HG03521 (cell line): ENCODE measurements at regions not wholly inside any gene's neighbourhood (a gene's known extent, or its start where the extent isn't known, plus 50 kb on each side); places are given as distances from the start of the nearest gene placed in this dataset.
"Not testable (repeated sequence)": the region's sequence is repeated elsewhere in the genome, so short reads cannot be mapped to it uniquely, and the experiment has no call there.

ENCODE experiments used
- ATAC-seq: cut with Tn5 transposase; IDR thresholded peaks from one replicate; pipeline ENCODE4 v1.9.1; 2021; ENCODE audit warnings: mild to moderate bottlenecking, moderate library complexity; ENCODE audit not compliant: unreplicated experiment

DNA sequence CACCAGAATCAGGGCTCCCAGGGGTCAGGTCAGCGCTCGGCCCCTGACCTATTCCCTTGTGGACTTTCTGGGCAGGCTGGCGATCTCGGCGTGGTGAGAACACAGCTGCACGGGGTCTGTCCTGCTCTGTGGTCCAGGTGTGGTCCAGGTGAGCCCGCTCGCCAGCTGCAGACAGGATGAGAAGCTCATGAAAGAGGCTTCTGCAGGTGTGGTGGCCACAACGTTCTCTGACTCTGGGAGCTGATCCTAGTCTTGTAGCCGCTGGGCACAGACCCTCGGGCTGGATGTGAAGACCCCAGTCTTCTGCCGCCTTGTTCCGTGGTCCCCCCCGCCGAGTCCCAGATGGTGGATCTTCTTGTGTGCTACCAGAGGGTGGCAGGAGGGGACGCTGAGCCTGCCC is 129.7 kb downstream of the RTP5 start:
- ATAC-seq, result no peak

DNA sequence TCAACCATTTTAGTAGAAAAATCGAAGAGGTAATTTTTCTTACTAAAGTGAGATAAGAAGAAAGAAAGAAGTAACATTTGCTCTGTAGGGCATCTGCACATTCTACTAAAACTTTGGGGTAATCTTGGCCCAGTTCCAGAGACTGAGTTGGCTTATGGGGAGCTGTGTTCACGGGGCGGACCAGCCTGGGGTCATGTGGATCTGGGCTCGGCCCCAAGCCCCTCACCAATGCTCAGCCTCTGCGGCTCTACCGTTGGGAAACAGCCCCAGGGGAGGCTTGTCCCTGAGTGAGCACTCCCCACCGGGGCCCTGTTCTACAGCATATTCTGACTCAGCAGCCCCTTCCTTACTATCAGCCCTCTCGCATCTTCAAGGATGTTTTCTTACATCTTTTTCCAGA is 132.3 kb downstream of the RTP5 start:
- ATAC-seq, result no peak

DNA sequence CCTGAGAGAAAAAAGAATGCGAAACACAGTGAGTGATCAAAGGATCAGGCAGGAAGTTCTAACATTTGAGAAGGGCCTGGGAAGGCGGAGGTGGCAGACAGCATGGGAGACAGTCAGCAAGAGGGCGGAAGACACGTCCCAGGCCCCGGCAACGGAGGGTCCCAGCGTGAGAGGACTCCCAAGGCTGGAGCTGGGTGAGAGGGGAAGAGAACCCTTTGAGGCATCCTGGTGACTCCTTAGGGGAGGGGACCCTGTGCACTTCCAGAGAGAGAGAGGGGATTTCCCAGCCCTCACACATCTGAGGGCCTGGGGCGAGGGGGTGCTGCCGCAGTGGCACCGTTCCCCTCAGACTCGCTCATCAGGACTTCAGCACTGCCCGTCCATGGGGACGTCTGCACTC is 133.4 kb downstream of the RTP5 start:
- no peak for ATAC-seq

DNA sequence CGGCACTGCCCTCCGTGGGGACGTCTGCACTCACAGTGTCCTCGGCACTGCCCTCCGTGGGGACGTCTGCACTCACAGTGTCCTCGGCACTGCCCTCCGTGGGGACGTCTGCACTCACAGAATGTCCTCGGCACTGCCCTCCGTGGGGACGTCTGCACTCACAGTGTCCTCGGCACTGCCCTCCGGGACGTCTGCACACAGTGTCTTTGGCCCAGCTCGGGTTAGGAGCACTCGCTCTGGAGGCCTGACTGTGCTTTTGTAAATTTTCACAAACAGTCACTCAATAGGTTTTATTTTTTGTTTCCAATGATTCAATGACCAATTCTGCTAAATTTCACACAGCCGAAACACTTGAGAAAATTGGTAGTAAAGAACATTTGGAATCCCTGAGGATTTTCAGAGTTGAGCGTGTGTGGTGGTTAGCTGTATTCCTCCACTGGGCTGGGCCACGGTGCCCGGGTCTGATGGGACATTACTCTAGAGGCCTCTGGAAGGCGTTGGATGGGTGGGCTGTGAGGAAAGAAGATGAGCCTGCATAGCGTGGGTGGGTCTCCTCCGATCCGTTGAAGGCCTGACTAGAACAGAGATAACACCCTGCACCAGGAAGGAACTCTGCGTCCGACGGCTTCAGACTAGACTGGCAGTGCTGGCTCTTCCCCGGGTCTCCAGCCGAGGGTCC is 134.8 kb downstream of the RTP5 start:
- no peak for ATAC-seq

DNA sequence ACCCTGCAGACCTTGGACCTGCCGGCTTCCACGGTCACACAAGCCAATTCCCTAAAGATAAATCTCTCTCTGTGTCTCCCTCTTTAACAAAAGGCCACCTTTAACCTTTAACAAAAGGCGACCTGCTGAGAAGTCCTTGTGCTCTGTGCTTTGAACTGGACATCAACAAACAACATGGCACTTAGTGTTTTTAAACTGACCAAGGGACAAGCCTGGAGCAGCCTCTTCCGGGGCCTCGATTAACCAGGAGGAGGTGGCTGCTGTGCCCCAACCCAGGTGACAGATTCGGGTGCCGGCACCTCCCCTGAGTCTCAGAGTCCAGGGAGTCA is 135.3 kb downstream of the RTP5 start:
- ATAC-seq, result no peak

DNA sequence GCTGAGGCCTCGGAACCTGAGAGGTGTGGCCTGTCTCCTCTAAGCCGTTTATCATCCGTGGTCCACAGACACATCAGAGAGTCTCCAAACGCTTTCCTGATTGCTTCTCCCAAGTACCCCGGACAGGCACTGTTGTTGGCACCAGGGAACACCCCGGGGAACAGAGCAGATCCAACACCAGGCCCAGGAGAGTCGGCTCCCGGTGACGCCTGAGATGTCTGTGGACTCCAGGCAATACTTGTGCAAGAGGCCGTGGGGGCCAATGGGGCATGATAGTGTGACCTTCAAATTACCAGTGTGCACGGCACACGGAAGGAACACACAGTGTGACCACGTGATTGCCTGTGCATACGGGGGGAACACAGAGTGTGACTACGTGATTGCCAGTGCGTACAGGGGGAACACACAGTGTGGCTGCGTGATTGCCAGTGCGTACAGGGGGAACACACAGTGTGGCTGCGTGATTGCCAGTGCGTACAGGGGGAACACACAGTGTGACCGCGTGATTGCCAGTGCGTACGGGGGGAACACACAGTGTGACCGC is 136.6 kb downstream of the RTP5 start:
- not testable (repeated sequence) for ATAC-seq

DNA sequence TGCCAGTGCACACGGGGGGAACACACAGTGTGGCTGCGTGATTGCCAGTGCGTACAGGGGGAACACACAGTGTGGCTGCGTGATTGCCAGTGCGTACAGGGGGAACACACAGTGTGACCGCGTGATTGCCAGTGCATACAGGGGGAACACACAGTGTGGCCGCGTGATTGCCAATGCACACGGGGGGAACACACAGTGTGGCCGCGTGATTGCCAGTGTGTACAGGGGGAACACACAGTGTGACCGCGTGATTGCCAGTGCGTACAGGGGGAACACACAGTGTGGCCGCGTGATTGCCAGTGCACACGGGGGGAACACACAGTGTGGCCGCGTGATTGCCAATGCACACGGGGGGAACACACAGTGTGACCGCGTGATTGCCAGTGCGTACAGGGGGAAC is 139.4 kb downstream of the RTP5 start:
- not testable (repeated sequence) for ATAC-seq

DNA sequence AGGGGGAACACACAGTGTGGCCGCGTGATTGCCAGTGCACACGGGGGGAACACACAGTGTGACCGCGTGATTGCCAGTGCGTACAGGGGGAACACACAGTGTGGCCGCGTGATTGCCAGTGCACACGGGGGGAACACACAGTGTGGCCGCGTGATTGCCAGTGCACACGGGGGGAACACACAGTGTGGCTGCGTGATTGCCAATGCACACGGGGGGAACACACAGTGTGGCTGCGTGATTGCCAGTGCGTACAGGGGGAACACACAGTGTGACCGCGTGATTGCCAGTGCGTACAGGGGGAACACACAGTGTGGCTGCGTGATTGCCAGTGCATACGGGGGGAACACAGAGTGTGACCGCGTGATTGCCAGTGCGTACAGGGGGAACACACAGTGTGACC is 140.3 kb downstream of the RTP5 start:
- ATAC-seq, result not testable (repeated sequence)

DNA sequence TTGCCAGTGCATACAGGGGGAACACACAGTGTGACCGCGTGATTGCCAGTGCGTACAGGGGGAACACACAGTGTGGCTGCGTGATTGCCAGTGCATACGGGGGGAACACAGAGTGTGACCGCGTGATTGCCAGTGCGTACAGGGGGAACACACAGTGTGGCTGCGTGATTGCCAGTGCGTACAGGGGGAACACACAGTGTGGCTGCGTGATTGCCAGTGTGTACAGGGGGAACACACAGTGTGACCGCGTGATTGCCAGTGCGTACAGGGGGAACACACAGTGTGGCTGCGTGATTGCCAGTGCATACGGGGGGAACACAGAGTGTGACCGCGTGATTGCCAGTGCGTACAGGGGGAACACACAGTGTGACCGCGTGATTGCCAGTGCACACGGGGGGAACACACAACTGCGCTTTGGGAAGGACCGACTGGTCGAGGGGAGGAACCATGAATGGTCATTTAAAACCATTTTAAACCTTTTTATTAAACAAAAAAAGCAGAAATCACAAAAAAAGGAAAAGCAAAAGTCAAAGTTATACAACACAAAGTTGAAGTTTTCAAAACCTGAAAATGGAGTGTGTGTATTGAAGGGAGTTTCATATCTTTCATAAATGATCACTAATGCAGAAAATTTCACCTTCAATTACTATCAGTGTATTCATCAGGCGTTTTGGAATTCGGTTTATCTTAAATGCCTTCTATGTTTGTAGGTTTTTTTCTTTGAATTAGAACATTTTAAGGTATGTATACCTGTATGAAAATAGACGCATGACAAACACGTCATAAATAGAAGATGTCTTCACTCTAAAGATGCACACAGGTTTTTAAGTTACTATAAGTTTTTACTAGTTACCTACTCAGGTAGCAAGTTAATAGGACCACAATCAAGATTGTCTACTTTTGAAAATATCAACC is 141.0 kb downstream of the RTP5 start:
- ATAC-seq, result not testable (repeated sequence)

DNA sequence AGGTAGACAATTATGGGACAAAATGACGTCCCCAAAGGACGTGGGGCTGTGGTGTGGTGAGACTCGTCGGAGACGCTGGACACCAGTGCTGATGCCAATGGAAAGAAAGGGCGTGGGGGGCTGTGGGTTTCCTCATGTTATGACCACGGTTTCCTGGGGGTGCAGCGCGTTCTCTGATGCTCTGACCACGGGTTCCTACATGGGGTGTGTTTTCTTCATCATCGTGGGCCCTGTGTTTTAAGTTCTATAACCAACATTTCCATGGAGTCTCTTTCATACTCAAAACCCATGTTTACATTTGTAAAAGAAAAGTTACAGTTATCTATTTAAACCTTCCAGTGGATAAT is 141.6 kb downstream of the RTP5 start:
- ATAC-seq, result no peak

DNA sequence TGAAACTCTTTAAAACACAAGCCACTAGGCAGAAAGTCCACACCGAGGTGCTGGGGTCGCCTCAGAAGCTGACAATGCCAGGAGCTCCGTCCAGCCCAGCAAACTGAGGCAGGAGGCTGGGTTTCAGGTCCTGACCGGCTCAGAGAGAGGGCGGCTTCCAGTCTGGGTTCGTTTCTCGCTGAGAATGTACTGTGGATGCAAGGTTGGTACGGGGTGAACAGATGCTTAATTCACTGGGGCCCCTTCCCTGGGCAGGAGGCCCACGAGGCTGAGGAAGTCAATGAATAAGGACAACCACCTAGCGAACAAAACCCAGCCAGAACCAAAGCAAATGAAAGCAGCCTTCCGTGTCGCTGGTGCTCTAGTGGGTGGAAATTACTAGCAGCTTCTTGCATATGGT is 142.0 kb downstream of the RTP5 start:
- ATAC-seq, result no peak

DNA sequence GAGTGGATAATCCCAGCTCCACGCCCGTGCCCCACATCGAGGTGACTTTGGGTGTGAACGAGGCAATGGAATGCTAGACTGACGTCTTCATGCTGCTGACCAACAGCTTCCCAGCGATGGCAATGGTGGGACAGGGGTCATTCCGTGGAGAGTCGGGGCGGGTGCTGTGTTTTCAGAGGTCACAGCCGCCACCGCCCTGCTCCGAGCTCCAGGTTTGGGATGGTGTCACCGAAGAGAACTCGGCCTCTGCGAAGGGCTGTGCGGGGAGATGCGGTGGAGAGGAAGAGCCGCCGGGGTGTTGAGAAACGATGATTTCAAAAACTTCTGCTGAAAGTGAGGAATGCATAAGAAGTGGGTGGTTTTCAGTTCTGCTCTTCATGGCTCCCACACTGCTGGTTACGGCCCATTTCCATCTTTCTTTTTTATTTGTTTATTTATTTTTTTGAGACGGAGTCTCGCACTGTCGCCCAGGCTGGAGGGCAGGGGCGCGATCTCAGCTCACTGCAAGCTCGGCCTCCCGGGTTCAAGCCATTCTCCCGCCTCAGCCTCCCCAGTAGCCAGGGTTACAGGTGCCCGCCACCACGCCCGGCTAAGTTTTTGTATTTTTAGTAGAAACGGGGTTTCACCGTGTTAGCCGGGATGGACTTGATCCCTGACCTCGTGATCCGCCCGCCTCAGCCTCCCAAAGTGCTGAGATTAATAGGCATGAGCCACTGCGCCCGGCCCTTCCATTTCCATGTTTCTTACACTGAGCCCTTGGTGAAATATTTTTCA is 142.6 kb downstream of the RTP5 start:
- ATAC-seq, result no peak

DNA sequence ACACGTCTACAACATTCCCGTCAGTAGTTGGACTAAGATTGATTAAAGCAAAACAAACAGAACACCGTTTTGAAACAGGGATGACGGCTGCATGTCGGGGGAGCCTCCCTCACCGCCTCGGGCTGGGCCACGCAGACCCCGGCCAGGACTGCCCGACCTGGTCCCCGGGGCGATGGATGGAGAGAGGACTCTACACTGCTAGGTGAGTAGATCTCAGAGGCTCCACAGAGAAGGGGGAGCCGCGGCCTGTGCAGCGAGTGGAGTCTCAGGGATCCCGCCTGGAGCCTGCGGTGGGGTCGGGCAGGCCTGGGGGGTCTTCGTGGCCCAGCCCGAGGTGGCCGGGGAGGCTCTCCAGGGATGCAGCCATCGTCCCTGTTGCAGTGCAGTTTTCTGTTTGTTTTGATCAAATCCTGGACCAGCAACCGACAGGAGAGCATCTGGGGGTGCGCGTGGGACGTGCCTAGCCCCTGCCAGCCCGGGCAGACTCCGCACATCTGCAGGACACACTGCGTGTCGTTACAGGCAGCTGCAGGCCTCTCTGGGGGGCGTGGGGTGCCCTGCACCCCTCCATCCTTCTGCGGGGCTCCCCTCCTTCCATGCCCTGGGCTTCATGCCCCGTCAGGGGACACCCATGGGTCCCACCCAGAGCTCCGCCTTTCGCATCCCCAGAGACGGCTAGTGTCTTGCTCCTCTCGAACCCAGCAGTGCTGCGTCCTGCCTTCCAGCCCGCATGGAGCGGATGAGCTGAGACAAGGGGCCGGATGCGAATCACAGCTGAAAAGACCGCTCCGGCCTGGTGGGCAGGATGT is 143.6 kb downstream of the RTP5 start:
- ATAC-seq, result no peak

DNA sequence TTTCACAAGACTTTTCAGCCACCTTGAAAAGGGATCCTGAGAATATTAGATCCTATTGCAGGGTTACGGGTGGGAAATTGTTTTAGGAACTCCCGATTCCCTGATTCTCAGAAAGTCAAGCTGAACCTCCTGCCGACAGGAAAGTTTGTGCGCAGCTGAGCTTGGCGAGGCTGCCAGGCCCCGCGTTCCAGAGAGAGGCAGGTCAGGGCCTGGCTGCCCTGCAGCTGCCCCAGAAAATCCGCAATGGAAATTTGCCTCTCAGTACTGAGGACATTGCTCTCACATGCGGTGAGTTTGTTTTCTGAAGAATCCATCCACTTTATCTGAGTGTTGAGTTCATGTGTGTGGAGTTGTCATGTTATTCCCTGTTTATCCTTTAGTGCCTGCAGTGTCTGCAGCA is 144.2 kb downstream of the RTP5 start:
- no peak for ATAC-seq

DNA sequence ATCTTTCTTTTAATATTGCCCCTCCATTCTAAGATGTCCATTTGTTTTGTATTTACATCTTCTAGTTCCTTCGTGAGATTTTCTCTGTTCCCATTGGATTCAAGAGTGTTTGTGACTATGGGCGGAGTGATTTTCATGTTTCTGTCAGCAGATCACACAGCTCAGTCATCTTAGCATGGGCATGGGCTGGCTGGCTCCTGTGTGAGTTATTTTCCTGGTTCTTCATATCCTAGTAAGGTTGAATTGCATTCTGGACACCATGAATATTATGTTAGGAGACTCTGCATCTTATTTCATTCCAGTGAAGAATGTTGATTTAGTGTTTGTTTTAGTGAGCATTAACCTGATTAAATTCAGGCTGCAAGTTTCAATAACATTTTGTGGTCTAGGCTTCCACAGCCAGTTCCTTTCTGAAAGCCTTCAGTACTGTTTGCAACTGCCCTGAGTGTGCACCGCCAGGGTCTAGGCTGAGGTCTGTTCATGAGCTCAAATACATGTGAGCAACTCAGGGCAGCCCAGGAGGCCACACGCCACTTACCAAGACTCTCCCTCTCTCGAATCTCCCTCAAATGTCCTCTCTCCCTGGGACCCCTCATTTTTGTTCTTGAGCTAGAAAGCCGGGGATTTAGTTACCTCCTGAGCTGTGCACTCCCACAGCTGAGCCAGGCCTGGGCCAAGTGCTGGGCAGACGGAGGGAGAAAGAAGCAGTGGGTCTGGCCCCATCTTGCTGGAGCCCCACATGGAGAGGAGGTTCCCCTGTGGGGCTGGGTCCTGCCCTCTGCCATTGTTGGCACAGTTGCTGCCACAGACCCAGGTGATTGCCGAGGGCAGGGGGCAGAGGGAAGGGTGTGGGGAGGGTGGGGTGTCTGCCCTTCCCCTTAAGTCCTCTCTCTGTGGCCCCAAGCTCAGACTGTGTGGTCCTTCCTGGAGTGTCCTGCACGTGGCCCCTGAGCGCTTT is 145.9 kb downstream of the RTP5 start:
- ATAC-seq, result no peak

DNA sequence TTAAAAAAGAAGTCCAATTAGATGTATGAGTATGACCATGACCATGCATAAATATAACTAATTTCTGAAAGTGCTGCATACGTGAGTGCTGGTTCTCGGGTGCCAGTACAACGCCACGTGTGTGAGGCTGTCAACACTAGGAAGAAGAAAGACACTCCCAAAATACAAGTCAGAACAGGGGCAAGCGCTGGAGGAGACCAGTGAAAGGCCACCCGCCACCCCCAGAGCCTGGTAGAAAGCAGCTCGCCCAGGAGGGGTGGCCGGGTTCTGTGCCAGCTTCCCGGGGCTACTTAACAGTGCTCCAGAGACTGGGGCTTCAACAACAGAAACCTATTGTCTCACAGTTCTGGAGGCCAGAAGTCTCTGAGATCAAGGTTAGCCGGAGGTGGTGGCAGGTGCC is 147.6 kb downstream of the RTP5 start:
- no peak for ATAC-seq

DNA sequence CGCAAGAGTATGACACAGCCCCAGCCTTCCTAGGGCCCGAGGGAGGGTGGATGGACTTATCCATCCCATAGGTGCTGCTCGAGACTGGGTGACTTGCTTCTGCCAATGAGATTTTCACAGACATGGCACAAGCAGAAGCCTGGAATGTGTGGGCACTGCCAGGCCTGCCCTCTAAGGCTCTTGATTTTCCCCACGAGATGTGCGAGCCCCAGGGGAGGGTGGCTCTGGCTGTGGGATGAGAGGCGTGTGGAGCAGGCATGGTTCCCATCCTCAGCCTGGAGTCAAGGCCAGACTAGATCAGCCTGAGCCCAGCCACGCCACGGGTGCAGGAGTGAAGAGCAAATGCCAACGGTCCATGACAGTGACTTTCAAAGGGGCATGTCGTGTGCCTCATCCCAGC is 148.9 kb downstream of the RTP5 start:
- not testable (repeated sequence) for ATAC-seq

DNA sequence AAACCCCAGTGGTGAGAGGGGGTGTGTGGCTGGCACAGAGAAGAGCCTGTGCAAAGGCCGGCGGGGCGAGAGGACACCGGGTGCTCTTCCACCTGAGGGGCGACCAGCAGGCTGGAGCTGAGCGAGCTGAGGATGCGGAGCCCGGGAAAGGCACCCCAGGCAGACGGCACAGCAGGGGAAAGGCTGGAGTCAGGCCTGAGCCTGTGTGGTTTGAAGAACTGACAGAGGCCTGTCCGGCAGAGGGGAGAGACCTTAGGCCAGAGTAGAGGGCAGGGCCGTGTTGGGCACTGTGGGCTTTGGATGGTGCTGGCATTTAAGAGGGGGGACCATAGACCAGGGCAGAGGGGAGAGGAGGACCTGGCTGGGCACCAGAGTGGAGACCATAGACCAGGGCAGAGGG is 149.8 kb downstream of the RTP5 start:
- no peak for ATAC-seq

DNA sequence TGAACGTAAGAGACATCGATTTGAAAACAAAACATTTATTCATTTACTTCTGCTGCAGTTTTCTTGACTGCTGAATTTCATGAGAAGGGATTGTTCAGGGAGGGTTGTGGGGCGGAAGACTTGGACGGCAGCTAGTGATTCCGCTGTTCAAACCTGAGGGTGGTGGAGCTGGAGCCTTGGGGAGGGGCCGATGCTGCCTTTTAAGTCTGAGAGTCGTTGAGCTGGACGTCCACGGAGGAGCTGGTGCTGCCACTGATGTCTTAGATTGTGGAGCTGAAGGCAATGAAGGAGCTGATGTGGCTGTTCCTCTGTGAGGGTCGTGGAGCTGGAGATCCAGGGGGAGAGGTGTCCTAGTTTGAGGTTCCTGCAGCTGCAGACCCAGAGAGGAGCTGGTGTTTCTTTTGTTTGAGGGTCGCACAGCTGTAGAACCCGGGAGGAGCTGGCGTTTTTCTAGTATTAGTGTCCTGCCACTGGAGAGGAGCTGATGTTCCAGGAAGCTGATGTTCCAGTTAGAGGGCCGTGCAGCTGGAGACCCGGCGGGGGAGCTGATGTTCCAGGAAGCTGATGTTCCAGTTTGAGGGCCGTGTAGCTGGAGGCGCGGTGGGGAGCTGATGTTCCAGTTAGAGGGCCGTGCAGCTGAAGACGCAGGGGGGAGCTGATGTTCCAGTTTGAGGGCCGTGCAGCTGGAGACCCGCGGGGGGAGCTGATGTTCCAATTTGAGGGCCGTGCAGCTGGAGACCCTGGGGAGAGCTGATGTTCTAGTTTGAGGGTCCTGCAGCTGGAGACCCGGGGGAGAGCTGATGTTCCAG is 150.9 kb downstream of the RTP5 start:
- ATAC-seq, result no peak
